T47D (cell line): ENCODE measurements at regions not wholly inside any gene's neighbourhood (a gene's known extent, or its start where the extent isn't known, plus 50 kb on each side); places are given as distances from the start of the nearest gene placed in this dataset.

Source experiments
- DNase-seq, 2 experiments: peaks; one replicate each; pipeline versions ENCODE4 v3.0.0 to v3.0.0-alpha.2; 2011 to 2012; ENCODE audit warnings: low read depth in 1 of 2, low spot score in 1 of 2
- JUND ChIP-seq: IDR thresholded peaks from 2 replicates; pipeline ENCODE4 v1.6.1; 2012; ENCODE audit warnings: low read depth
- in situ Hi-C: cut with HindIII; loops from 2 replicates; pipeline ENCODE4 v1.10.0; 2016; ENCODE audit warnings: low sequenced_read_pairs, low pct_unique_long_range_greater_than_20kb

GRCh38 chr3:76912841-76913383 is 127.0 kb upstream of the ROBO2 start:
- no peak for TF ChIP-seq JUND
- no peak for DNase-seq
- in situ Hi-C loops, result no loop called here

GRCh38 chr3:76917436-76917835 is 122.5 kb upstream of the ROBO2 start:
- no peak for DNase-seq
- no peak for TF ChIP-seq JUND
- in situ Hi-C loops, result no loop called here

DNA sequence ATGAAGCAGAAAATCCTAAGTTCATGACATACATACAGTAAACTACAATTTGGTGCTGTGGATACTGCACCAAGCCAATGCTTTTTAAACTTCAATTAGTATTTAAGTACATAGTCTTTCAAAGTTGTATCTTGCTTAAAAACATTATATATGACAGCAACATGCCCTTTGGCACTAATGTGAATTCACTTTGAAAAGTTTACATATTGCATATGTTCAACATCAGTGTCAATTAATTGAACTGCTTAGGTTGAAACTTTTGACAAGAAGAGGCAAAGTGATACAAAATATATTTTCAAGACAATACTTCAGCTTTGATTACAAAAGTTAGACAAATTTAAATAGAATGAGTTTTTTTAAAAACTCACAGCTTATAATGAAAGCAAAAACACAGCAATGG is 119.4 kb upstream of the ROBO2 start:
- DNase-seq, result no peak
- no peak for TF ChIP-seq JUND
- in situ Hi-C loops, result no loop called here

DNA sequence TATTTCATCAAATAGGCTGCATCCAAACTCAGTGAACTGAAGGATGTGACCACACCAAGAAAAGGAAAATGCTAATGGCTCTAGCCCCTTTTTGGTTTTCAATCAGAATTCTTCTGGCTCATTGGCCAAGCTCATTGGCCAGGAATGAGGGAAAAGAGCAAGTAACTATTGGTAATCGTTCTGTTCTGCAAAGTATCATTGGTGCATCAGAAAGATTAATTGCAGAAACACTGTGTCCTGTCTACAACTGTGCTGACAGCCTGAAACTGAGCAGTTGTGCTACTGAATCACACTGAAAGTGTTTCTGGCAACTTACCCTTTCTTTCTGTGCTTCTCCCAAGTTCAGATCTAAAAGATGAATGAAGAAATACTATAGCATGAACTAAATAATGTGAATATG is 116.4 kb upstream of the ROBO2 start:
- no peak for DNase-seq
- in situ Hi-C loops, result no loop called here
- TF ChIP-seq JUND, result no peak

- DNase-seq, result no peak
- in situ Hi-C loops, result no loop called here
These were observed 109.2 kb upstream of the ROBO2 start for GRCh38 chr3:76930712-76931111.

DNA sequence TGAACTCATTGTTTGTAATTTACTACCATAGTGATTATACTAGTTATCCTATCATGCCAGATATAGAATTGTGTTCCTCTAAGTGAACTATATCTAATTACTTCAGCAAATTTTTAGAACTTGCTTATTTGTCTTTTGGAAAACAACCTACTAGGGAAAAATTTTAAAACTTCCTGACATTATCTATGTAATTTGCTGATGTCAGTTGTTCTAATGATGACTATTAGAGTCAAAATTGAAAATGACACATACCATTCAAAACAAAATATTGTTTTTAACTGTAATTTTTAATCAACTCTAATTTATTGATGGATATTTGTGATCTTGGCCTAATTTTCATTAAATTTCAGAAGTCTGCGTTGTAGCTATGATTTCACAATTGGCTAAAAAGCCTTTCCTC is 106.7 kb upstream of the ROBO2 start:
- in situ Hi-C loops, result no loop called here
- DNase-seq, result no peak

More at GRCh38 chr3:76930712-76931111, 109.2 kb upstream of the ROBO2 start:
- TF ChIP-seq JUND, result no peak

DNA sequence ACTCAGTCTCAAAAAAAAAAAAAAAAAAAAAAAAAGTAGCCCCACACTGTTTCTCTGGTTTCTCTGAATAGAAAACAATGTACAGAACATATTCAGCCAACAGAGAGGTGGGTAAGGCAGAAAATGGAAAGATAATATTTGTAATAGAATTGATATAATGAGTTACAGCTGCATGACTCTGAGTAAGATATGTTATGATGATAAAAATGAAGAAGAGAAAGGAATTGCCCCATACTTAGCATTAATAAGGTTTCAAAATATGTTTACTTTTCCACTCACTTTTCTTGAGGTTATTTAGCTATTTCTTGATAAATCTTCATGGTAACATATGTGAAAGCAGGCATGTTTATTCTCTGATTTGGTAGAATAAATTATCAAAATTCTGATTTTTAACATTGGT is 100.9 kb upstream of the ROBO2 start:
- no peak for TF ChIP-seq JUND
- in situ Hi-C loops, result no loop called here
- no peak for DNase-seq

More for the DNA sequence above, 106.7 kb upstream of the ROBO2 start:
- no peak for TF ChIP-seq JUND

DNA sequence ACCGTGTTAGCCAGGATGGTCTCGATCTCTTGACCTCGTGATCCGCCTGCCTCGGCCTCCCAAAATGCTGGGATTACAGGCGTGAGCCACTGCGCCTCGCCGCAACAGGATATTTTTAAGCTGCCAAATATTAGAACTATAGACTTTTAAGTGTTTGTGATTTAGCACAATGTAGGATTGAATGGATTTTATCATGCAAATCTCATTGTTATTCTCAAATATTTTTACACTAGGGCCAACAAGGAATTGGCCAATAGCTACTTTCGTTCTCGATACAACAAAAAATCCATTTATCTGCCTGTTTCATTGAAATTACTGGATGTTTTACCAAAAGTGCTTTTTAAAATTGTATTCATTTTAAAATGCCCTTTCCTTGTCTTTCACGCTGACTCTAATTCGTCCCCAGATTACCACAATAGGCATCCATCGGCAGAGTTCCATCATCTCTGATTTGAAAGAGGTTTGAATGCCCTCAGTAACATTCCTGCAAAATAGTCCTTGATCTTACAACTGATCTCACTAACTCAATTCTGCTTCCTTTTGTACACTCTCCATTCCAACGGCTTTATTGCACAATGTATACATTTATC is 99.6 kb upstream of the ROBO2 start:
- in situ Hi-C loops, result no loop called here
- DNase-seq, result no peak

GRCh38 chr3:76941376-76941775 is 98.5 kb upstream of the ROBO2 start:
- in situ Hi-C loops, result no loop called here
- no peak for TF ChIP-seq JUND

More for the DNA sequence above, 99.6 kb upstream of the ROBO2 start:
- TF ChIP-seq JUND, result no peak

DNA sequence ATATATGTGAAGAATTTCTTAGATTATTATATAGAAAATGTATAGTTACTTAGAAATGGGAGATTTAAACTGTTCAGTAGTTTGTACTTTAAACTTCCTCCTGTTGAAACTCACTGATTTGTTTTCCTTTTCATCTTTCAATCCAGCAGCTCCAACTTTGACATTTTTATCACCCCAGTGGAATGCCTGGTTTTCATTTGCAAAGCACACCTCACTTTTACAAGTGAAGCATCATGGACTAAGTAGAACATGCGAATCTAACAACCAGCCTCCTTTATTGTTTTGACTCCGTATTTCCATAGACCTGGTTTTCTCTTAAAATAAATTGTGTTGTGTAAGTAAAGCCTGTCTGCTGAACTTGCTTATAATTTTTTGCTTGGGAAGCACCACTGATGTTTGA is 97.8 kb upstream of the ROBO2 start:
- no peak for DNase-seq
- in situ Hi-C loops, result no loop called here

More at GRCh38 chr3:76941376-76941775, 98.5 kb upstream of the ROBO2 start:
- no peak for DNase-seq

GRCh38 chr3:76943058-76943457 is 96.8 kb upstream of the ROBO2 start:
- in situ Hi-C loops, result no loop called here
- no peak for TF ChIP-seq JUND
- no peak for DNase-seq

More for the DNA sequence above, 97.8 kb upstream of the ROBO2 start:
- TF ChIP-seq JUND, result no peak

DNA sequence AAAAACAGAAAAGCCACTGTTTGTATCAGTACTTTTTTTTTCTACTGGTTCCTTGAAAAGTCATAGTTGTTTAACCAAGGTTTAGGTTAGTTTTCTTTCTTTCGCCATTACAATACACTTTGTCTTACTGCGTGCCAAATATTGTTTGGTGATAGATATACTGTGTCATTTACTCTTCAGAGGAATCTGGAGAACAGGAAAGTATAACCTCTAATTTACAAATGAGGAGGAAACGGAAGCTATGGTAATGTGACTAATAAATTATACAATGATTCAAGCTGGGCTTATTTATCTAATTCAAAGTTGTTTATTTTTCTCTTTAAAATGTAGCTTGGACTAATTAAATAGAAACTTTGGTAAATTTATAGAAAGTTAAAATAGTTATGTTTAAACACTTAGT is 96.2 kb upstream of the ROBO2 start:
- no peak for TF ChIP-seq JUND
- in situ Hi-C loops, result no loop called here
- no peak for DNase-seq

DNA sequence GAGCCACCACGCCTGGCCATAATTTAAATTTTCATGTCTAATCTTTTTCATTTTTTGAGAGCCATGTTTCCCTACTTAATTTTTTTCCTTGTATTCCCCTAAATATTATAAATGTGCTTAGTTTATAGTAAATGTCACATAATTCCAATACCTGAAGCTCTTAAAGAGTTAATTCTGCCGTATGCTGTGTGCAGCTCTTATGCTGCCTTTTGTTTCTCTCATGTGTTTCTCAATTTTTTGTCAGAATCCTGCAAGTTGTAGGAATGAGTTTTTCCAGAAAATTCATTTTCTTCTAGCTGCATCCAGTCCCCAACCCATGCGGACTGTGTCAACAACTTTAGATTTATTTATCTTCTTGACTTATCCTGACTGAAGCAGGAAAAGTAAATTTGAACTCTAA is 90.9 kb upstream of the ROBO2 start:
- DNase-seq, result no peak
- in situ Hi-C loops, result no loop called here
- no peak for TF ChIP-seq JUND

DNA sequence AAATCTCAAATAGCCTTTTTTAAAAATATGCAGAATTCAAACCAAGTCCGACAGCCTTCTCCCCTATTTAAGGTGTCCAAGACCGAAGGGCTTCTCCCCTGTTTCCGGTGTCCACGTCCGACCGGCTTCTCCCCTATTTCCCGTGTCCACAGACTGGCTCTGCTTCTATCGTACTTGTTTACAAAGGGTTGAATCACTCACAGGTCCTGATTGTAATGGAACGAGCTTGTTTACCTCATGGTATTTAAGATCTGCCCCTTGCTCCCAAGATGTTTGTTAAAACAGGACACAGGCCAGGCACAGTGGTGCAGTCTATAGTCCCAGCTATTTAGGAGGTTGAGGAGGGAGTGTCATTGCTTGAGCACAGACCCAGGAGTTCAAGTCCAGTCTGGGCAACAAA is 90.4 kb upstream of the ROBO2 start:
- in situ Hi-C loops, result no loop called here
- no peak for TF ChIP-seq JUND
- peak in 1 of 2 experiments; percentile 20 for DNase-seq
